22Rv1 (cell line): ENCODE measurements at regions not wholly inside any gene's neighbourhood (a gene's known extent, or its start where the extent isn't known, plus 50 kb on each side); places are given as distances from the start of the nearest gene placed in this dataset.

Experiments
- ZFX ChIP-seq: fragments of 450-650 bp; IDR thresholded peaks from 2 replicates; pipeline ENCODE4 v1.6.1; 2017; ENCODE audit warnings: antibody characterized with exemption, borderline replicate concordance
- TF ChIP-seq, protein P1 (sequence below): fragments of 450-650 bp; IDR thresholded peaks from 2 replicates; pipeline ENCODE4 v1.5.1; 2017; ENCODE audit warnings: mild to moderate bottlenecking

DNA sequence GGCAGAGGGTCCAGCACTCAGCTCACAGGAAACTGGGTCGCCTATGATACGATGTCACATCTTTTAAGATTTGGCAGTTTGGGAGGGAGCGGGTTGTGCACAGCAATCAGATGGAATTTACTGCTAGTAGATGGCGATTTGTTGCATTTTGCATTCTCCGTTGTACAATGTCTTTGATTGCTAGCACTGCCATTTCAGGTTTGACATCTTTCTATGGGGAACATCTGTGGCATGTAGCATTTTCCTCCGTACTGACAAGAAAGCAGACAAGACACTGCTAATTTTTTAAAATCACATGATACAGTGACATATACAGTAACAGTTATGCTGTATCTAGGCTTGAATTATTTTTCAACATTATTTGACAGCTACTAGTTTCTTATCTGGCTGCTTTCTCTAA lies 119.7 kb upstream of the PCSK2 start:
- TF ChIP-seq, protein P1, sequence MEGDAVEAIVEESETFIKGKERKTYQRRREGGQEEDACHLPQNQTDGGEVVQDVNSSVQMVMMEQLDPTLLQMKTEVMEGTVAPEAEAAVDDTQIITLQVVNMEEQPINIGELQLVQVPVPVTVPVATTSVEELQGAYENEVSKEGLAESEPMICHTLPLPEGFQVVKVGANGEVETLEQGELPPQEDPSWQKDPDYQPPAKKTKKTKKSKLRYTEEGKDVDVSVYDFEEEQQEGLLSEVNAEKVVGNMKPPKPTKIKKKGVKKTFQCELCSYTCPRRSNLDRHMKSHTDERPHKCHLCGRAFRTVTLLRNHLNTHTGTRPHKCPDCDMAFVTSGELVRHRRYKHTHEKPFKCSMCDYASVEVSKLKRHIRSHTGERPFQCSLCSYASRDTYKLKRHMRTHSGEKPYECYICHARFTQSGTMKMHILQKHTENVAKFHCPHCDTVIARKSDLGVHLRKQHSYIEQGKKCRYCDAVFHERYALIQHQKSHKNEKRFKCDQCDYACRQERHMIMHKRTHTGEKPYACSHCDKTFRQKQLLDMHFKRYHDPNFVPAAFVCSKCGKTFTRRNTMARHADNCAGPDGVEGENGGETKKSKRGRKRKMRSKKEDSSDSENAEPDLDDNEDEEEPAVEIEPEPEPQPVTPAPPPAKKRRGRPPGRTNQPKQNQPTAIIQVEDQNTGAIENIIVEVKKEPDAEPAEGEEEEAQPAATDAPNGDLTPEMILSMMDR = no peak
- TF ChIP-seq ZFX = no peak
